ENCODE measurements at regions not wholly inside any gene's neighbourhood (a gene's known extent, or its start where the extent isn't known, plus 50 kb on each side); places are given as distances from the start of the nearest gene placed in this dataset.

- no peak for DNase-seq
These were observed 51.4 kb downstream of the MARCHF4 start for GRCh38 chr2:216320852-216321251.

DNA sequence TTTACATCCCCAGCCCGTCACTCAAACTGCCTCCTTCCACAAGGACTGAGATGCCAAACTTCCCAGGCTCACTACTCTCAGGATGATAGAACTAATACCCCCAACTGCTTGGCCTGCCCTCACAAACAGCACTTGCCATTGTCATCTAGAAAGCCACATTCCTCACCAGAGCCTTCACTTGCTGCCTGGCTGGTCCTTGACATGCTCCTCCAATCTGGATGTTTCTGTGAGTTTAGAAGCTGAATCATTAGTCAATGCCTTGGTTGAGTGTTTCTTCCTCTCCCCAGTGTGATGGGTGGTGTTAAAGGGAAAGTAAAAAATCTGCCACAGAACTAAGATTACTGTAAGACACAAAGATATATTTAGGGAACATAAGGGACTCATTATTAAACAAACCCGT lies 52.5 kb downstream of the MARCHF4 start:
- DNase-seq = no peak

DNA sequence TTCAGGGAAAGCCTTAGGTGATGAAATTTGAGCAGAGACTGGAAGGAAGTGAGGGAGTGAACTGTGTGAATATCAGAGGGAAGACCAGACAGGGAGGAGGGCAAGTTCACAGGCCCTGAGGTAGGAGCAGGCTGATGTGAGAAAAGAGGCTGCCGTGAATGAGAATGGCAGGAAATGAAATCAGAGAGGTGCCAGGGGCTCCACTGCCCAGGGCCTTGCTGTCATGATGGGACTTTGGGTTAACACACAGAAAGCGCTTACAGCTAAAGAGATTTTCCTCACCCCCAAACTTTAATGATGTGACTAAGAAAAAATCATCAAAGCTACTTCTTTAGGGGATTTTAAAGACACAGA lies 53.8 kb downstream of the MARCHF4 start:
- DNase-seq = no peak

- DNase-seq = no peak
These were observed 54.3 kb downstream of the MARCHF4 start for GRCh38 chr2:216317831-216318520.

DNA sequence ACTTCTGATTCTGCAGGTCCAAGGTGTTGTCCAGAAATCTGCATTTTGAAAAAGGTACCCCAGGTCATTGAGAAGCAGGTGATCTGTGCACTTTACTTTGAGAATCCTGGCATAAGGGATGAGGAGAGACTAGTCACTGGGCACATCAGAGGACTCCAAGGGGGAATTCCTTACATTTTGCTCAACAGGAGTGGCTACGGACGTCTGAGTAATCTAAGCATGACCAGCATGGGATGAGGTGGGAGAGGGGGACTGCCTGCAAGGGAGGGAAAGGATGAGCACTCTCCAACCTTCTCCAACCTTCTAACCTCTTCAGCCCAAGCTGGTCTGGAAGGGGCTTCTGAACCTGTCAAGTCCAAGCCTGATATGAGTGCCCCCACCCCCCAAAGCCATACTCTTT lies 55.5 kb downstream of the MARCHF4 start:
- DNase-seq = no peak

- DNase-seq = no peak
These were observed 56.3 kb downstream of the MARCHF4 start for GRCh38 chr2:216315802-216316603.

- DNase-seq = no peak
These were observed 59.8 kb downstream of the MARCHF4 start for GRCh38 chr2:216312441-216312840.

- DNase-seq = peak; percentile 33
These were observed 63.7 kb downstream of the MARCHF4 start for GRCh38 chr2:216308576-216308975.

- no peak for DNase-seq
These were observed 64.8 kb downstream of the MARCHF4 start for GRCh38 chr2:216307496-216307895.

GRCh38 chr2:216306868-216307267 lies 65.4 kb downstream of the MARCHF4 start:
- no peak for DNase-seq

DNA sequence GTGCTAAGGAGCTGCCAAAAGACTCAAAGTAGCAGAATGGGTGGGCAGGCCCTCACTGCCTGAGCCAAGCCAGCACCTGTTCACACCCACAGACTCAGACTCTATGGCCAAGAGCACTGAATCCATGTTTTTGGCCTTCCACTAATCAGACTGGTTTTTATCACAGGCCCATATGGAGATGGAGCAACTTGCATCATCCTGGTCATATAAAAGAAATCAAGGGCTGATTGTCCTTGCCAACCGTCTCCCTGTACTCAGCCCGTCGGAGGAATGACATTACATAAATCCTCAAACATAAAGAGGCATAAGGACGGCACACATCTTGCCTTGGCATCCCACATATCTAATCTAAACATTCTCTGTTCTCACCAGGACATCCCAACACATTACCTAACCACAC lies 66.7 kb downstream of the MARCHF4 start:
- no peak for DNase-seq

- DNase-seq = no peak
These were observed 69.2 kb downstream of the MARCHF4 start for GRCh38 chr2:216302981-216303676.

DNA sequence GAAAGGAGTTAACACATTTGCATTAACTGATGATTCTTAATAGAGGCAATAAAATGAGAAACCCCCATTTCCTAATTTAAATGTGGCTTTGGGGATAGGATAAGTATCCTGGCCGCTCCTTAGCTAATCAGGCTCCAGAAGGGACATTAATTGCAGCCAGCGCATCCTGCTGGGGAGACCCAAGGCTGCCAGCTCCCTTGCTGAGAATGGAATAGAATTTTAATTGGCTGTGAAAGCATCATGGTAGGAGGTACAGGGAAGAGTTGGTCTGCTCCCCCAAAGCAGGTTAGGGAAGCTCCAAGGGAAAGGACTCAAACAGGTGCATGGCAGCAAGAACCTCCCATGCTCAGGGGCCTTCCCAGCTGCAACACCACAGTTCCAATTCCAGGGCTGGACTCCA lies 71.4 kb downstream of the MARCHF4 start:
- no peak for DNase-seq

GRCh38 chr2:216299588-216299987 lies 72.7 kb downstream of the MARCHF4 start:
- no peak for DNase-seq

DNA sequence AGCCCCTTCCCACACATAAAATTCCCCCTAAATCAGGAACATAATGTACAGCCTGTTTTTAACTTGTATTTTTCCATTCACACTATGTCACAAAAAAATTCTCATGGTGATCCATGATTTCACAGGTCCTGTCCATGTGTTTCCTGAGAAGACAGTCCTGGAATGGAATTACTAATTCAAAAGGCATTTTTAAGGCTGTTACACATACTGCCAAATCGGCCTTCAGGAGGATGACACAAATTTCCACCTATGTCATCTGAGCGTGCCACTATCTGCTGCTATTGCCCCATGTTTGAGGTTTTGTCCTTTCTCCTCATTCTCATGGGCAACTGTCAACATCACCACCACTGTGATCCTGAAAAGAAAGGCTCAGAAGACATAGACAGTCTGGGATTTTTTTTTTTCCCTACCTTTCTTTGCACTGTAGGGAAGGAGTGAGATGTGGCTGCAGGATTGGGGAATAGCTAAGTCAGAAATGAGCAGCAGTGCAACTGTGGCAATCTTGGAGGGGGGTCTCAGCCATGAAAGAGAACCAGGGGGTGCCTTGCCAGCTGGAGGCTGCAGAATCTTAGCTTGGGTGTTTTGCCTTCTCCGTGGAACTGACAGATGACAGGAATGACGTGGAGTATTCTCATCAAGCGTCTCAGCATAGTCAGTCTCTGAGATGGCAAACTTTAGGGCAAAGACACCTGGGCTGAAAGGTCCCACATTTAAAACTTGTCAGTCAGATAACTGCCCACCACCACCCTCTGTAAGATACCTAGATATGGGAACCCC lies 73.4 kb downstream of the MARCHF4 start:
- DNase-seq = no peak

- no peak for DNase-seq
These were observed 75.4 kb downstream of the MARCHF4 start for GRCh38 chr2:216296856-216297255.

GRCh38 chr2:216294305-216294704 lies 78.0 kb downstream of the MARCHF4 start:
- DNase-seq = no peak

DNA sequence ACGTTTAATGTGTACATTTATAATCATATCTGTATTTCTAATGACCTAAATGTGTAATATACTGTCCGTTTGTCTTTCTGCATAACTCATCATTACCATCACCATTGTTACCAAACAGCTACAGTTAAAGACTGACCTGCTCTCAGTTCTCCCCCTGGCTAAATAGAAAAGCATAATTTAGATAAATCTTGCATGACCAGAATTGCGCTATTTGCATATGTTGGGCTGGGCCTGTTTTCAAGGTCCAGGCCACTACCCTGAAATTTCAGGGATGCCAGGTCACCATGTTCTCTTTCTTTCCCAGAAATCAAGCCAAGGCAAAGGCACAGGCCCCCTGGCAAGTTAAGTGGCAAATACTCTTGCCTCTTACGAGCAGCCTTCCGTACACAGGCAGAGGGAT lies 78.4 kb downstream of the MARCHF4 start:
- DNase-seq = no peak

GRCh38 chr2:216292886-216293301 lies 79.4 kb downstream of the MARCHF4 start:
- no peak for DNase-seq

DNA sequence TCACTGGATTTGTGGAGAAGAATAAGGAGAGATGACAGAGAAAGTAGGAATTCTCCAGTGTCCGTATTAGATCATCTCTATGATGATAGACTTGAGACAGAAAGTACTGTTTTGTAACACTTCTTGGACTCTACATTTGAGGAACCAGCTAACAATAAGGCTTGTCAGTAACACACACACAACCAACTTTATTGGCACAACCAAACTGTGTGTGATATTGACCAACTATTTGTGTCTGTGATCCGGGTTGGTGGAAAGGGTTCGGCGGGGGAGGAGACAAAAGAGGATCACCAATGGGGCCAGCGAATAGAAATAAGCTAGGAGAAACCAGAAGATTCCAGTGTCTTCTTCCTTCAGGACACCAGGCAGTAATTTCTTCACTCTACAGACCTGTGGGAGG lies 79.8 kb downstream of the MARCHF4 start:
- no peak for DNase-seq

DNA sequence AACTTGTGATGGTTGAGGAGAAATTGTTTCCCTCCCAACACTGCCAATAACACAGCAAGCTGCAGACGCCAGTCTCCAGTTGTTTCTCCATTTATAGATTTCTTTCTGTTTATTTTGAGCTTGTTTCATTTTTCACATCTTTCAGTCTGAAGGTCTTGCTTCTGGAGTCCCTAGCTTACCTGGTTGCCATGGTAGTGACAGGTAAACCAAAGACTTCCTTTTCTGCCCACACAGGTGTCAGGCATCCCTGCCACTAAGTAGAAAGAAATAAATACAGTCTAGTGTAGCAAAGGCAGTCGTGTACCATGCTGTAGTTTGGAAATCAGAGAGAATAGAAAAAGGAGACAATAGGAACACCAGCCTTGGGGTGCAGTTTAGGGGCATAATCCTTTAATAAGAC lies 82.8 kb downstream of the MARCHF4 start:
- DNase-seq = no peak

- DNase-seq = no peak
These were observed 85.0 kb downstream of the MARCHF4 start for GRCh38 chr2:216287251-216287650.

DNA sequence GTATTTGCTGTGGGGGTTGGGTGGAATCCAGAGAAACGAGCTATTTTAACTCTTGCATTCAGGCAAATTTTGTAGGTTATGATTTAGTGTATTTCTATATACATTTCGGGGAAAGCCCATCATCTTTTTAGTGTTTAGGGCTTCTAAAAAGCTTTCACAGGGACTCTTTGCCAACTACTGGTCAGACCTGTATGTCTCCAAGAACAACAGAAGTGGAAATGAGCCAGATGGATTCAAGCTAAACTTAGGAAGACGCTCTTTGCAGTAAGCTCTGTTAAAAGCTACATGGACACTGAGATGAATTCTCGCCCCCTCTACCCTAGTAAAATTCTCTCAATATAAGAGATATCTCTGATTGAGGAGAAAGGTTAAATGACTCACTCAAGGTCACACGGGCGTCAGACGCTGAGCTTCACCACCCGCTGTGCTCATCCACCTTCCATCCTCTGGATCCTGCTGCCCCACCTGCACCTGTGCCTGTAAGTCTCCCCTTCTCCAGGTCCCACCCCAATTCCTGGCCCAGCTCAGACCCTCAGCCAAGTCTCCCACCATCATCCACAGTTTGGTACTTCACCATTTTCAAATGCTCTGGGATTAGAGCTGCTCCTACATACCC lies 85.6 kb downstream of the MARCHF4 start:
- DNase-seq = no peak

All from NCI-H524 treated with DMSO at 0.1 percent for 48 hours (cell line).